ENCODE measurements at regions not wholly inside any gene's neighbourhood (a gene's known extent, or its start where the extent isn't known, plus 50 kb on each side); places are given as distances from the start of the nearest gene placed in this dataset.

GRCh38 chr2:79453918-79454317, 58.9 kb upstream of the CTNNA2 start:
- DNase-seq = peak; percentile 3

- DNase-seq = no peak
These were observed 60.2 kb upstream of the CTNNA2 start for GRCh38 chr2:79452651-79453050.

DNA sequence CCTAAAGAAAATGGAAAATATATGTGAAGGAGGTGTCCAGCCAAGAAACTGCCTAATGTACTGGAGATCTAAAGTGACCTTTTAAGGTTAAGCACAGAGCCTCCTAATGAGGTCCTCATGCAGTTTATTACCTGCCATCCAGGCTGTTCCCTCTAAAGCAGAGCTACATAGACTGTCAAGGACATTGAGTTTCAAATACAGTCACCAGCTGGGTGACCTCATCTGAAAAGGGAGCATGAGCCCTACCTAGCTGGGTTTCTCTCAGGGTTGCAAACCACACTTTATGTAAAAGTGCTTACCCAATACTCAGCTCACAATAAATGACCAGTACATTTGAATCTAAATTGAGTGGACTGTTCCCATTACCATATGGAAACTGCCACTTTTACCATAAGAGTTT, 65.4 kb upstream of the CTNNA2 start:
- DNase-seq = no peak

GRCh38 chr2:79446313-79446712, 66.5 kb upstream of the CTNNA2 start:
- DNase-seq = no peak

DNA sequence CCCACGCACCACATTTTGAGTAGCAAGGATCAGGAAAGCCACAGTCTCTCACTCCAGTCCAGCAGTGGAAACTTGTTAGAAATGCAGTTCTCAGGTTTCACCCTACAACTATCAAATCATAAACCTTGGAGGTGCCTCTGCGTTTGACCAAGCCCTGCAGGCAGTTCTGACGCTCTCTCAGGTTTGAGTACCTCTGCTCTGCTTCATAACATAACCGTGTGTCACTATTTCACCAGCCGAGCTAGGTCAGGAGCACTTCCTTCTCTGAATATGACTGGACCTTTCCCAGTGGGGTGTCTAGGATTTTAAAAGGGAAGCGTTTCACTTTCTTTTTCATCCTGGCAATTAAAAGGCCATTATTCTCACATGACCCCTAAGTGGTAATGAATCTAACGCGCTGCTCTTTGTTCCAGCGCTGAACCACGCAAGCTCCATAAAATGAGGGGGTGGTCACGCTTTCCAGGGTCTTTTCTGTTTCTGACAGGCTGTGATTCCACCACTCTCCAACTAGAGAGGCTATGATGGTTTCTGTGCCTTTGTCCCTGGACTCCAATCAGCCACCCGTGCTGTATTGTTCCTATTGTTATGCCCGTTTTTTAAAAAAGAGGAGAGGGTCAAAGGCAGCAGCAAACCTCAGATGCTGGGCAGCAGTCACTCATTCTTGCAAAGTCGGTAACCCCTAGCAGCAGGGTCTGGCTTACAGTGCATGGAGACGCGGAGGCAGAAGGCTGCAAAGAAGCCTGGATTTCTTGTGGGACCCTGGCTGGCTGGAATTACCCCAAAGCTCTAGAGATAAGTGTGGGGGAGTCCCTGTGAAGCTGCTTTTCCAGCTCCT, 75.2 kb upstream of the CTNNA2 start:
- DNase-seq = peak; percentile 6

DNA sequence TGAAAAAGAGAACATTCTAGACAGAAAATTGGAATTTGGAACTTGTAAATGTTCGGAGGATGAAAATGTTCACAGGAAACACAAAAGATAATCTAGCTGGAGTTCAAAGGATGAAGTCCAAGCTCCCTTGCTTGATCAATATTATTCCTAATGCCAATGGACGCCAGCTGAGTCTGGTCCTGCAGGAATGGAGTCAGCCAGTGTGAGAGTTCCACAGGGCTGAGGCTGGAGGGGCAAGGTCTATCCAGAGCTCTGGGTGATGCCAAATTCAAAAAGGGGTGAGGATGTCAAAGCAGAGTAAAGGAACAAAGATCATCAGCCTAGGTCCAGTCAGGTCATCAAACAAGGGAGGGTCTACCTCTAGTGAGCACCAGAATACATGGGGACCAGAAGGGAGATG, 78.5 kb upstream of the CTNNA2 start:
- DNase-seq = no peak

DNA sequence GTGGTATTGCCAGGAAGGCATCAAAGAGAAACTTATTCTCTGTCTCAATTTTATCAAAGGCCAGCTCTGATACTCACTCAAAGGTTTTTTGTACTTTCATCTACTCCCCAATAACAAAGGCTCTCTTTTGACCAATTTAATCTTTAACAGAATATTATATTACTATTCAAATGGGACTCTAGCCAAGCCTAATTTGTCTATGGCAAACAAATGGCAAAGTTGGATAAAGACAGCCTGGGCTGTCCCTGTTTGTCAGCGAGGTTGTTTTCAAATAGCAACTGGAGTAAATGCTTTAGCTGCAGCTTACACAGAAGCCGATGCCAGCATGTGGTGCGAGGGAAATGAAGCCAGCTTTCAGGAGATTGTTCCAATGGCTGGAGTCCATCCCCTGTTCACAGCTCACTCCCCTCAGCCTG, 80.1 kb upstream of the CTNNA2 start:
- DNase-seq = no peak

- DNase-seq = no peak
These were observed 84.1 kb upstream of the CTNNA2 start for GRCh38 chr2:79428745-79429144.

GRCh38 chr2:79414690-79415089, 98.2 kb upstream of the CTNNA2 start:
- DNase-seq = no peak

DNA sequence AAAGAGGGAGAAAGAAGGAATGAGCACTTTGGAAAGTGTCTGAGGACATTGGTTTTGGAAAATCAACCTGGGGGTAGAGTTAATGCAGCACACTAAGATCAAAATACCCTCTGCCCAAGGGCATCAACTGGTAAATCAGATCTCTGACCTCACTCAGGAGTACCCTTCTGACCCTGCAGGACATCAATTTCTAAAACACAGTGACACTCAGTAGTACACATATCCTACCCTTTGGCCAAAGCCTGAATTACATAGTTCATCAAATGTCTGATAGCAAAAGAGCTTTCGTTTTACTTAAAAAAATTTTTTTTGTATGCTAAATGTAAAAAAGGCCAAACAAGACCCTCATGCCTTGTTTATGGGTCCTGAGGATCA, 118.4 kb upstream of the CTNNA2 start:
- no peak for DNase-seq

- DNase-seq = peak; percentile 10
These were observed 118.9 kb upstream of the CTNNA2 start for GRCh38 chr2:79393806-79394484.

- DNase-seq = no peak
These were observed 119.7 kb upstream of the CTNNA2 start for GRCh38 chr2:79393107-79393685.

DNA sequence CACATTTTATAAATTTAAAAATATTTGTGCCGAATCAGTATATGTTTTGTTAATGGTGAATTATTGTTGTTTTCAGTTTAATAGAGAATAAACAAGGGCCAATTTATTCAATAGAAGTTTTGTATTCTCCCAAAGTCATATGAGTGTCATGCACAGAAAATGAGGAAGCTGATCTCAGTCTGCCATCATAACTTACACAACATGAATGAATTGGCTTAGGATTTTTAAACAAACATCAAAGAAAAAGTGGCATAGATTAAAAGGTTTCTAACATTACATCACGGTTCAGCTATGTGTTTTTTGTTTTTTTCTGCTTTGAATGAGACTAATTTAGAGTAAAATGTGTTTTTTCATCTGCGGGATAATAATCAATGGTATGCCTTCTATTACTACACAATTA, 123.4 kb upstream of the CTNNA2 start:
- DNase-seq = no peak

GRCh38 chr2:79388024-79388423, 124.8 kb upstream of the CTNNA2 start:
- no peak for DNase-seq

DNA sequence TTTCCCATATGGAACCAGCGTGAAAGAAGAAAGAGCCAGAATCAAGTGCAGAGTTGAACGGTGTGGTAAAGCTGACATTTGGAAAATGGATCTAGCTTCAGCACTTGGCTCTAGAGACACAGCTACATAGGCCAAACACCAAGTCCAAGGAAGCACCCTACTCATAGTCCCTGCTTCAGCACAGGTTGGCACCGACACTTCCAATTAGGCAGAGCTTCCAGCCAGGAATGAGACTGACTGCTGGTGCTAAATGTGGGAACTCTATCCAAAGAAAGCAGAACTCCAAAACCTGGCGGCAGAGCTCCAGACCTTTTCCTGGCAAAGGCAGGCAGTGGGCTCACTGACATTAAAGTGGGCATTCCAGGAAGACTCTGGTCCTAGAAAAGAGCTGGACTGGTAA, 125.4 kb upstream of the CTNNA2 start:
- DNase-seq = no peak

- no peak for DNase-seq
These were observed 129.2 kb upstream of the CTNNA2 start for GRCh38 chr2:79383681-79384080.

GRCh38 chr2:79375817-79376216, 137.0 kb upstream of the CTNNA2 start:
- DNase-seq = no peak

DNA sequence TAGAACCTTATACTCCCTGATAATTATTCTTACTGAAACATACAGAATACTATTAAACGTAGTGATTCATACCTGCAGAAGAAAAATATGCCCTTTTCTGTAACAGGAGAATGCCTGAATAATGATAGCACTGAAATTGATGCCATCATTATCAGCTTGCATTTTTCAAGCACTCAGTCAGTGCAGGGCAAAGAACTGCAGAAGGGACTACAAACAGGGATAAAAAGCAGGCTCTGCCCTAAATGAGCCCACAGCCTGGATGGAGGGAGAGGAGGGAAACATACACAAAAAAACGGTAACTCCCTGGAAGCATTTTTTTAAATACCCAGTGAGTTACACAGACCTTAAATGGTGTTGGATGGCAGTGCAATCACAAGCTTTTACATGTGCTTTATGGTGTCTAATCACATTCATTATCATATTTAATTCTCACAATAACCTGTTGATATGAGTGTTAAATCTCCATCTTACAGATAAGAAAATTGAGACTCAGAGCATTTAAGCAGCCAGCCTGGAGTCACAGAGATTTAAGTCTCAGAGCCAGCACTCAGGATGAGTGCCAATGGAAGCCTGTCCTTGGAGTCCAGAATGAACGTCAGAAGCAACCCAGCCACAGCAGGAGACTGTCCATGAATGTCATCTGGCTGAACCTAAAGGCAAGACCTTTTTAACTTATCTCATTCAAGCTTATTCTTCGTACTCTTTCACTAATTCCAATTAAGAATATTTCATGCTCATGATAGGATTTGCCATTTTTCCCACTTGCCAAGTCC, 139.3 kb upstream of the CTNNA2 start:
- no peak for DNase-seq

GRCh38 chr2:79370976-79371538, 141.8 kb upstream of the CTNNA2 start:
- no peak for DNase-seq

DNA sequence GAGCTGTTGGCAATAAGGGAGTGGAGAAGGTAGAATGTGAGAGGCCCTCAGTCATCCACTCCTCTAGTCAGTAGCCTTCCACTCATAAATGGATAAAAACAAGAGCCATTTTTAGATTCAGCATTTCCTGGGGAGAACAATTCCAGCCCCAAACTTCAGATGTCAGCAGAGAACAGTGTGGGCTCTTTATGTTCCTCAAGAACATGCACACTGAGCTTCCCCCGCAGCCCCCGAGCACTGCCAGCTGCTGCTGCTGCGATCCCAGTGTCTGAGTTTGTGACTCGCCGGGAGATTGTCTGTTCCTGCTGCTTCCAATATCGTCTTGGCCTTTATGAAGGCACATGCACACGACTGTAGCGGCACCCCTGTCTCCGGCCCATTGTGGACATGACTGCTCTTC, 143.7 kb upstream of the CTNNA2 start:
- no peak for DNase-seq

DNA sequence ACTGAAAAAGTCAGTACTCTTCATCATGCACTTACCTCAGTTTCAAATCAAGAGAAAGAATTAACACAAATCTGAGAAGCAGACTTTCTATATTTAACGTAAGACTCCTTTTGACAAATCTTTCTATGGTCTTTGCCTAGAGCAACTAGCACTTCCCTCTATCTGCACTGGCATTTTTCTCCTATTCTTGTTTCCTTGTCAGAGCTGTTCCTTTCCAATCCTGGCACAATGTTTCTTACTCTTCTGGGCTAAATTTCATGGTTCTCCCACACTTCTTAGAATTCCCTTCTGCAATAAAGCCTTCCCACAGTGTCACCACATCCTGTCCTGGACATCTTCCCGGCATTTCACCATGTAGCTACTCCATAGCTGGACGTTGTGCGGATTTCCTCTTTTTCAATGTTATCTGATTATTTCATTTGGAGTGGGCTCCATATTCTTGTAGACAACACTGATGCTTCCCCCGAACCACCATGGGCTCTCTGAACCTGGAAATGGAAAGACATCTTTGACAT, 144.7 kb upstream of the CTNNA2 start:
- no peak for DNase-seq

GRCh38 chr2:79359419-79359818, 153.4 kb upstream of the CTNNA2 start:
- DNase-seq = no peak

GRCh38 chr2:79355569-79355968, 157.3 kb upstream of the CTNNA2 start:
- DNase-seq = no peak
